A673 (cell line): ENCODE measurements at regions not wholly inside any gene's neighbourhood (a gene's known extent, or its start where the extent isn't known, plus 50 kb on each side); places are given as distances from the start of the nearest gene placed in this dataset.

Experiments
- BruUV-seq: library from RNA; stranded (reverse); fragments of 400-500 nt; replicated peaks from 2 replicates; lab custom pipeline; 2021; lab: Mats Ljungman, UMichigan
- CTCF ChIA-PET: fragments of 300-600 bp; sonication (Branson Sonifier 250); formaldehyde crosslinking; loops from one replicate; lab custom pipeline; 2022; ENCODE audit warnings: antibody characterized with exemption; lab: Charles Lee
- POLR2A ChIA-PET: fragments of 300-600 bp; sonication (Branson Sonifier 250); formaldehyde crosslinking; loops from one replicate; lab custom pipeline; 2022; ENCODE audit warnings: antibody characterized with exemption; ENCODE audit not compliant: low non-redundant PET; lab: Charles Lee
- DNase-seq: peaks from one replicate; pipeline ENCODE4 v3.0.0-alpha.2; 2015; ENCODE audit warnings: low spot score
- H3K27ac ChIP-seq: fragments of 200-600 bp; sonication (generic); 2 replicates; pipeline ENCODE4 v1.5.1; 2016; ENCODE audit warnings: mixed run types, low read depth, mild to moderate bottlenecking, mixed read lengths, antibody characterized with exemption, low read length; ENCODE audit not compliant: poor library complexity, severe bottlenecking
- H3K27me3 ChIP-seq: fragments of 200-600 bp; sonication (generic); replicated peaks from 2 replicates; pipeline ENCODE4 v1.6.1; 2017; ENCODE audit warnings: mixed run types, low read depth, mild to moderate bottlenecking, mixed read lengths, antibody characterized with exemption, low read length; ENCODE audit not compliant: insufficient read depth, poor library complexity
- H3K36me3 ChIP-seq: fragments of 200-600 bp; sonication (generic); 2 replicates; pipeline ENCODE4 v1.6.1; 2016; ENCODE audit warnings: mixed run types, mild to moderate bottlenecking, mixed read lengths, antibody characterized with exemption, low read length; ENCODE audit not compliant: insufficient read depth, poor library complexity, severe bottlenecking
- H3K4me1 ChIP-seq: fragments of 200-600 bp; sonication (generic); 2 replicates; pipeline ENCODE4 v1.6.1; 2017; ENCODE audit warnings: mixed run types, mild to moderate bottlenecking, mixed read lengths, antibody characterized with exemption, low read length; ENCODE audit not compliant: insufficient read depth, poor library complexity, severe bottlenecking
- H3K4me3 ChIP-seq: fragments of 200-600 bp; sonication (generic); 2 replicates; pipeline ENCODE4 v1.5.1; 2016; ENCODE audit warnings: low read depth, mixed run types, mild to moderate bottlenecking, mixed read lengths, low read length; ENCODE audit not compliant: poor library complexity, severe bottlenecking
- H3K9me3 ChIP-seq: fragments of 200-600 bp; sonication (generic); 2 replicates; pipeline ENCODE4 v1.6.1; 2016; ENCODE audit warnings: mixed run types, low read depth, mild to moderate bottlenecking, mixed read lengths, antibody characterized with exemption, low read length; ENCODE audit not compliant: poor library complexity, severe bottlenecking
- EZH2 ChIP-seq: fragments of 200-600 bp; sonication (generic); IDR thresholded peaks from 2 replicates; pipeline ENCODE4 v1.6.1; 2017; ENCODE audit warnings: borderline replicate concordance, low read depth, mild to moderate bottlenecking, mixed read lengths, antibody characterized with exemption, low read length; ENCODE audit not compliant: poor library complexity, severe bottlenecking
- intact Hi-C: fragments of 100-400 bp; cut with micrococcal nuclease; formaldehyde crosslinking; loops from one replicate; pipeline ENCODE4 v1.10.0; 2022; ENCODE audit not compliant: unreplicated experiment
- TF ChIP-seq, protein P1 (sequence below): fragments of 300-800, 200-600 bp; sonication (generic); conservative IDR thresholded peaks from 2 replicates; pipeline ENCODE4 v1.5.1; 2017; ENCODE audit warnings: low read depth, mild to moderate bottlenecking, antibody characterized with exemption, low read length, moderate library complexity, mixed read lengths

- Histone ChIP-seq H3K4me3 (no peak overlapping the region), H3K9me3 (no peaks in the 10 kb centered on the region), H3K36me3 (no peaks in the 10 kb centered on the region), H3K27ac (no peak overlapping the region), H3K27me3 (no peaks in the 10 kb centered on the region), H3K4me1 (no peaks in the 10 kb centered on the region)
- DNase-seq, result peak; percentile 4
- POLR2A ChIA-PET, result no interaction called here
- TF ChIP-seq EZH2, result no peak
- TF ChIP-seq, protein P1, sequence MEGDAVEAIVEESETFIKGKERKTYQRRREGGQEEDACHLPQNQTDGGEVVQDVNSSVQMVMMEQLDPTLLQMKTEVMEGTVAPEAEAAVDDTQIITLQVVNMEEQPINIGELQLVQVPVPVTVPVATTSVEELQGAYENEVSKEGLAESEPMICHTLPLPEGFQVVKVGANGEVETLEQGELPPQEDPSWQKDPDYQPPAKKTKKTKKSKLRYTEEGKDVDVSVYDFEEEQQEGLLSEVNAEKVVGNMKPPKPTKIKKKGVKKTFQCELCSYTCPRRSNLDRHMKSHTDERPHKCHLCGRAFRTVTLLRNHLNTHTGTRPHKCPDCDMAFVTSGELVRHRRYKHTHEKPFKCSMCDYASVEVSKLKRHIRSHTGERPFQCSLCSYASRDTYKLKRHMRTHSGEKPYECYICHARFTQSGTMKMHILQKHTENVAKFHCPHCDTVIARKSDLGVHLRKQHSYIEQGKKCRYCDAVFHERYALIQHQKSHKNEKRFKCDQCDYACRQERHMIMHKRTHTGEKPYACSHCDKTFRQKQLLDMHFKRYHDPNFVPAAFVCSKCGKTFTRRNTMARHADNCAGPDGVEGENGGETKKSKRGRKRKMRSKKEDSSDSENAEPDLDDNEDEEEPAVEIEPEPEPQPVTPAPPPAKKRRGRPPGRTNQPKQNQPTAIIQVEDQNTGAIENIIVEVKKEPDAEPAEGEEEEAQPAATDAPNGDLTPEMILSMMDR, result 0 out of 2 replicates have a peak, but pooled peaks have one; percentile 13
- intact Hi-C loops, result no loop called here
- CTCF ChIA-PET, result no interaction called here
- BruUV-seq, result no TSS peak
These were observed 84.0 kb downstream of the NAA11 start for GRCh38 chr4:79241846-79242245.

GRCh38 chr4:79237851-79238250, 88.0 kb downstream of the NAA11 start:
- H3K9me3 ChIP-seq, result no peaks in the 10 kb centered on the region
- intact Hi-C loops, result no loop called here
- ChIA-PET POLR2A (no interaction called here), CTCF (no interaction called here)
- no peaks in the 10 kb centered on the region for H3K36me3 ChIP-seq
- BruUV-seq, result no TSS peak
- no peak overlapping the region for H3K27ac ChIP-seq
- H3K4me3 ChIP-seq, result no peak overlapping the region
- H3K27me3 ChIP-seq, result no peaks in the 10 kb centered on the region
- DNase-seq, result no peak
- TF ChIP-seq, protein P1, result no peak
- no peak for TF ChIP-seq EZH2
- no peaks in the 10 kb centered on the region for H3K4me1 ChIP-seq

- CTCF ChIA-PET, result no interaction called here
These were observed 89.1 kb downstream of the NAA11 start for GRCh38 chr4:79236785-79237184.

More at GRCh38 chr4:79236785-79237184, 89.1 kb downstream of the NAA11 start:
- no peaks in the 10 kb centered on the region for H3K4me1 ChIP-seq
- H3K9me3 ChIP-seq, result no peaks in the 10 kb centered on the region
- no peak for DNase-seq
- POLR2A ChIA-PET, result no interaction called here
- no TSS peak for BruUV-seq
- no peak for TF ChIP-seq EZH2
- TF ChIP-seq, protein P1, result no peak
- H3K4me3 ChIP-seq, result no peak overlapping the region
- H3K27ac ChIP-seq, result no peak overlapping the region
- no peaks in the 10 kb centered on the region for H3K36me3 ChIP-seq
- H3K27me3 ChIP-seq, result no peaks in the 10 kb centered on the region
- intact Hi-C loops, result no loop called here
